HepG2 (cell line): ENCODE measurements at regions not wholly inside any gene's neighbourhood (a gene's known extent, or its start where the extent isn't known, plus 50 kb on each side); places are given as distances from the start of the nearest gene placed in this dataset.

Source experiments
- NFIC ChIP-seq: IDR thresholded peaks from 2 replicates; pipeline ENCODE4 v1.6.1; 2012; ENCODE audit warnings: mild to moderate bottlenecking, low read length, inconsistent platforms
- PTBP1 ChIP-seq: fragments of 200-400 bp; formaldehyde crosslinking; IDR thresholded peaks from 2 replicates; pipeline ENCODE4 v1.6.1; 2018; ENCODE audit warnings: low read length, low read depth; ENCODE audit not compliant: poor library complexity, severe bottlenecking
- ZFP37 ChIP-seq: sonication (generic); formaldehyde crosslinking; IDR thresholded peaks from 2 replicates; pipeline ENCODE4 v1.4.0; 2020; ENCODE audit warnings: missing genetic modification reagents, borderline replicate concordance

DNA sequence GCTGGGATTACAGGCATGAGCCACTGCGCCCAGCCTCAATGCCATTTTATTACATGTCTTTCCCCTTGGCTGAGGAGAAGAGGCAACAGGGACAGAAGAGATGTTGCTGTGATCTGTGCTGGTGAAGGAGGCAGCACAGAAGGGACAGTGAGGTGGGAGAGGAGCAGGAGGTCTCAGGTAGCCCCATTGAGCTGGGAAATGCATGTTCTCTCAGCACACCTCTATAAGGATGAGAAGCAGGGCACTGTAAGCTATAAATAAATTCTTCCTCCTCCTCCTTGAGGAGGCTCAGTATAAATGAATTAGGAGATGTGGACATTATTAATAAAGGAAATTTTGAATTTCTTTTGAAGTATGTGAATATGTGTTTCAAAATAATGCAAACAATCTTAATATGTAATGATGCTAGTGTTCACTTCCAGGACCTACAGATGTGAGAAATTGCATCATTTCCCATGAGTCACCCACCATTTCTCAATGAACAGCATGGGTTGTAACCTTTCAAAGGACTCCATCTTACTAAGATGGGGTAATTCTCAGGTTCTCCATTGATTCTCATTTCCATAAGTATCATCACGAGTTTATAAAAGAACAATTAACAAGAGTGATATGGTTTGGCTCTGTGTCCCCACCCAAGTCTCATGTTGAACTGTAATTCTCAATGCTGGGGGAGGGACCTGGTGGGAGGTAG is 88.9 kb upstream of the ODAD2 start:
- TF ChIP-seq PTBP1 (no peak), ZFP37 (CRISPR knock-in tag) (no peak), NFIC (no peak)
